ENCODE measurements at regions not wholly inside any gene's neighbourhood (a gene's known extent, or its start where the extent isn't known, plus 50 kb on each side); places are given as distances from the start of the nearest gene placed in this dataset.
A peak's percentile ranks its signal among the peaks of the same experiment; 100 is the strongest.
"Not testable (repeated sequence)": the region's sequence is repeated elsewhere in the genome, so short reads cannot be mapped to it uniquely, and the experiment has no call there.

- DNase-seq: peak; percentile 71 to 75
Observed at GRCh38 chr15:66865622-66866611, 163.9 kb downstream of the SMAD6 start.

- peak; percentile 68 to 93 for DNase-seq
Observed at GRCh38 chr15:66866656-66867055, 164.6 kb downstream of the SMAD6 start.

GRCh38 chr15:66868918-66869317 is 166.9 kb downstream of the SMAD6 start:
- no peak for DNase-seq

GRCh38 chr15:66870880-66871388 is 168.9 kb downstream of the SMAD6 start:
- no peak for DNase-seq

GRCh38 chr15:66872405-66872804 is 170.4 kb downstream of the SMAD6 start:
- DNase-seq: no peak

GRCh38 chr15:66873331-66873730 is 171.3 kb downstream of the SMAD6 start:
- not testable (repeated sequence) for DNase-seq

GRCh38 chr15:66873856-66874255 is 171.8 kb downstream of the SMAD6 start:
- DNase-seq: no peak

- no peak for DNase-seq
Observed at GRCh38 chr15:66875588-66876420, 173.8 kb downstream of the SMAD6 start.

GRCh38 chr15:66876421-66876730 is 174.3 kb downstream of the SMAD6 start:
- DNase-seq: no peak

- no peak for DNase-seq
Observed at GRCh38 chr15:66876731-66877476, 174.9 kb downstream of the SMAD6 start.

- DNase-seq: no peak
Observed at GRCh38 chr15:66877477-66878271, 175.6 kb downstream of the SMAD6 start.

- DNase-seq: no peak
Observed at GRCh38 chr15:66878761-66879160, 176.7 kb downstream of the SMAD6 start.

GRCh38 chr15:66879531-66880368 is 177.7 kb downstream of the SMAD6 start:
- DNase-seq: no peak

- no peak for DNase-seq
Observed at GRCh38 chr15:66880380-66881155, 178.5 kb downstream of the SMAD6 start.

- no peak for DNase-seq
Observed at GRCh38 chr15:66881173-66881905, 179.3 kb downstream of the SMAD6 start.

- no peak for DNase-seq
Observed at GRCh38 chr15:66882251-66883020, 180.4 kb downstream of the SMAD6 start.

- no peak for DNase-seq
Observed at GRCh38 chr15:66883284-66883911, 181.4 kb downstream of the SMAD6 start.

- DNase-seq: no peak
Observed at GRCh38 chr15:66884115-66884622, 181.2 kb upstream of the SMAD3 start.
